NCI-H2029 treated with DMSO at 0.1 percent for 48 hours (cell line): ENCODE measurements at regions not wholly inside any gene's neighbourhood (a gene's known extent, or its start where the extent isn't known, plus 50 kb on each side); places are given as distances from the start of the nearest gene placed in this dataset.
A peak's percentile ranks its signal among the peaks of the same experiment; 100 is the strongest.

Source experiments
- DNase-seq: peaks from one replicate; lab custom pipeline; 2025; lab: John Stamatoyannopoulos, UW

- DNase-seq, result no peak
These were observed 139.6 kb upstream of the FAM20A start for GRCh38 chr17:68740555-68741447.

GRCh38 chr17:68737761-68738443, 136.7 kb upstream of the FAM20A start:
- peak; percentile 19 for DNase-seq

- no peak for DNase-seq
These were observed 133.8 kb upstream of the FAM20A start for GRCh38 chr17:68734931-68735330.

- no peak for DNase-seq
These were observed 133.2 kb upstream of the FAM20A start for GRCh38 chr17:68734187-68734900.

- DNase-seq, result no peak
These were observed 132.3 kb upstream of the FAM20A start for GRCh38 chr17:68733241-68734176.

- DNase-seq, result no peak
These were observed 131.2 kb upstream of the FAM20A start for GRCh38 chr17:68732301-68732749.

GRCh38 chr17:68731465-68731864, 130.3 kb upstream of the FAM20A start:
- no peak for DNase-seq

- no peak for DNase-seq
These were observed 118.3 kb upstream of the FAM20A start for GRCh38 chr17:68719431-68719830.

GRCh38 chr17:68718926-68719325, 117.8 kb upstream of the FAM20A start:
- no peak for DNase-seq

GRCh38 chr17:68718465-68718864, 117.3 kb upstream of the FAM20A start:
- no peak for DNase-seq

GRCh38 chr17:68714676-68715075, 113.5 kb upstream of the FAM20A start:
- DNase-seq, result no peak

GRCh38 chr17:68711858-68712257, 110.7 kb upstream of the FAM20A start:
- no peak for DNase-seq

- DNase-seq, result no peak
These were observed 109.8 kb upstream of the FAM20A start for GRCh38 chr17:68710976-68711375.

GRCh38 chr17:68710035-68710780, 109.0 kb upstream of the FAM20A start:
- no peak for DNase-seq

GRCh38 chr17:68709461-68709860, 108.3 kb upstream of the FAM20A start:
- DNase-seq, result no peak

- DNase-seq, result no peak
These were observed 105.9 kb upstream of the FAM20A start for GRCh38 chr17:68707031-68707430.

GRCh38 chr17:68706356-68706920, 105.3 kb upstream of the FAM20A start:
- no peak for DNase-seq

GRCh38 chr17:68705714-68706076, 104.5 kb upstream of the FAM20A start:
- no peak for DNase-seq

GRCh38 chr17:68704871-68705713, 103.9 kb upstream of the FAM20A start:
- no peak for DNase-seq

GRCh38 chr17:68701046-68701445, 99.9 kb upstream of the FAM20A start:
- no peak for DNase-seq
